ENCODE measurements at regions not wholly inside any gene's neighbourhood (a gene's known extent, or its start where the extent isn't known, plus 50 kb on each side); places are given as distances from the start of the nearest gene placed in this dataset.

DNA sequence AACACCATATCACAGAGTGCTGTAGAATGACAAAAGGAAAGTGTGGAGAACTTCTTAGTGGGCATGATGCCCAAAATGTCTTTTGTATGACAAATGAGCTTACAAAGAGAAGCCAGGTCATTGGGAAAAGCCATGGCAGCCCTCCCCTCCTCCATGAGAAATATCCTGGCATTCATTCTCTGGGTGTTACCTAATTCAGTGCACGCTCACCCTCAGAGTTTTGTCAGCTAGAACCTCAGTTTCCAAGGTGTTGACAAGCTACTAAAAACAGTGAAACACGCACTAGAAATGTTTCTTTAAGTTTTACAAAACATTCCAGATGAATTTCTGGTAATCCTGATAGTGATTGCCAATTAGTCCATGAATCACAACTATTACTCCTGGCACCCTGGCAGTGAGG lies 105.4 kb upstream of the FSHB start:
- intact Hi-C loops (cut with micrococcal nuclease), result no loop called here
- H3K36me3 ChIP-seq (ENCODE audit: control insufficient read depth in 2 of 2, extremely low read depth in 1 of 2, insufficient read depth in 2 of 2, low read length in 2 of 2), result no peaks in the 10 kb centered on the region
- H3K79me2 ChIP-seq (ENCODE audit: control insufficient read depth, insufficient read depth, low read length), result no peaks in the 10 kb centered on the region
- no peaks in the 10 kb centered on the region for H3K4me1 ChIP-seq (ENCODE audit: control insufficient read depth, extremely low read depth, insufficient read depth, low read length)
- H4K20me1 ChIP-seq (replicated peaks; ENCODE audit: control insufficient read depth, extremely low read depth, insufficient read depth, low read length), result no peaks in the 10 kb centered on the region
- TF ChIP-seq POLR2AphosphoS5 (IDR thresholded peaks at IDR 0.05; ENCODE audit: insufficient read depth, low read depth, low read length) (no peak), GATA2 (IDR thresholded peaks at IDR 0.05; ENCODE audit: insufficient read depth, insufficient read length, low read depth, low read length) (no peak), EZH2 (IDR thresholded peaks at IDR 0.05; ENCODE audit: borderline replicate concordance, low read depth, low read length, severe bottlenecking) (no peak), JUN (IDR thresholded peaks at IDR 0.05; ENCODE audit: borderline replicate concordance, insufficient read depth, insufficient read length, low read depth) (no peak), POLR2A (IDR thresholded peaks at IDR 0.05; ENCODE audit: low read depth, low read length) (no peak), FOS (IDR thresholded peaks at IDR 0.05; ENCODE audit: borderline replicate concordance, insufficient read depth, low read length) (no peak), MYC (IDR thresholded peaks at IDR 0.05; ENCODE audit: low read depth, low read length) (no peak)
- TF ChIP-seq, protein P1, sequence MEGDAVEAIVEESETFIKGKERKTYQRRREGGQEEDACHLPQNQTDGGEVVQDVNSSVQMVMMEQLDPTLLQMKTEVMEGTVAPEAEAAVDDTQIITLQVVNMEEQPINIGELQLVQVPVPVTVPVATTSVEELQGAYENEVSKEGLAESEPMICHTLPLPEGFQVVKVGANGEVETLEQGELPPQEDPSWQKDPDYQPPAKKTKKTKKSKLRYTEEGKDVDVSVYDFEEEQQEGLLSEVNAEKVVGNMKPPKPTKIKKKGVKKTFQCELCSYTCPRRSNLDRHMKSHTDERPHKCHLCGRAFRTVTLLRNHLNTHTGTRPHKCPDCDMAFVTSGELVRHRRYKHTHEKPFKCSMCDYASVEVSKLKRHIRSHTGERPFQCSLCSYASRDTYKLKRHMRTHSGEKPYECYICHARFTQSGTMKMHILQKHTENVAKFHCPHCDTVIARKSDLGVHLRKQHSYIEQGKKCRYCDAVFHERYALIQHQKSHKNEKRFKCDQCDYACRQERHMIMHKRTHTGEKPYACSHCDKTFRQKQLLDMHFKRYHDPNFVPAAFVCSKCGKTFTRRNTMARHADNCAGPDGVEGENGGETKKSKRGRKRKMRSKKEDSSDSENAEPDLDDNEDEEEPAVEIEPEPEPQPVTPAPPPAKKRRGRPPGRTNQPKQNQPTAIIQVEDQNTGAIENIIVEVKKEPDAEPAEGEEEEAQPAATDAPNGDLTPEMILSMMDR (IDR thresholded peaks at IDR 0.05; ENCODE audit: extremely low read depth in 1 of 2, insufficient read depth in 1 of 2, low read depth in 1 of 2, low read length in 2 of 2), result no peak
- TF ChIP-seq, protein P2, sequence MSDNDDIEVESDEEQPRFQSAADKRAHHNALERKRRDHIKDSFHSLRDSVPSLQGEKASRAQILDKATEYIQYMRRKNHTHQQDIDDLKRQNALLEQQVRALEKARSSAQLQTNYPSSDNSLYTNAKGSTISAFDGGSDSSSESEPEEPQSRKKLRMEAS (IDR thresholded peaks at IDR 0.05; ENCODE audit: insufficient read depth, insufficient read length), result no peak
- no peak overlapping the region for H3K4me2 ChIP-seq (ENCODE audit: insufficient read depth, low read length)
- dilution Hi-C loops (cut with MboI; ENCODE audit: extremely low pct_ligation_motif_present, low sequenced_read_pairs), result no loop called here
- BruUV-seq (replicated peaks), result no TSS peak
- H3K27me3 ChIP-seq (ENCODE audit: control insufficient read depth in 2 of 2, insufficient read depth in 2 of 2, low read length in 2 of 2), result no peaks in the 10 kb centered on the region
- ChIA-PET CTCF (no interaction called here), POLR2A (no interaction called here)
- no peak overlapping the region for H3K9ac ChIP-seq (replicated peaks; ENCODE audit: extremely low read depth, insufficient read depth, low read length)
- no peak overlapping the region for H3K4me3 ChIP-seq (replicated peaks in 1 of 3; ENCODE audit: insufficient read depth in 1 of 3, low read depth in 1 of 3, low read length in 3 of 3)
- H2AFZ ChIP-seq (ENCODE audit: low read depth, low read length), result no peak overlapping the region
- no peak for FAIRE-seq
- H3K27ac ChIP-seq (ENCODE audit: insufficient read depth, low read depth, low read length), result no peak overlapping the region
- H3K9me1 ChIP-seq (replicated peaks; ENCODE audit: control insufficient read depth, extremely low read depth, insufficient read depth, low read length), result no peaks in the 10 kb centered on the region
- no peak for DNase-seq (ENCODE audit: low read depth, low spot score)
- H3K9me3 ChIP-seq (replicated peaks; ENCODE audit: control insufficient read depth, insufficient read depth, low read length), result no peaks in the 10 kb centered on the region
